Astrocyte of the cerebellum (primary cell): ENCODE measurements at regions not wholly inside any gene's neighbourhood (a gene's known extent, or its start where the extent isn't known, plus 50 kb on each side); places are given as distances from the start of the nearest gene placed in this dataset.
"Not testable (repeated sequence)": the region's sequence is repeated elsewhere in the genome, so short reads cannot be mapped to it uniquely, and the experiment has no call there.

Source experiments
- DNase-seq: peaks from one replicate; pipeline ENCODE4 v3.0.0-alpha.2; 2011; ENCODE audit warnings: low read depth
- H3K4me3 ChIP-seq: 2 replicates; pipeline ENCODE4 v1.5.1; 2011; ENCODE audit warnings: mild to moderate bottlenecking, low read depth, low read length, moderate library complexity
- in situ Hi-C: cut with HindIII; loops from 2 replicates; pipeline ENCODE4 v1.10.0; 2017; ENCODE audit warnings: low sequenced_read_pairs
- TF ChIP-seq, protein P1 (sequence below): IDR thresholded peaks from 2 replicates; pipeline ENCODE4 v1.5.1; 2012; ENCODE audit warnings: low read length, low read depth, moderate library complexity, mild to moderate bottlenecking; ENCODE audit errors: missing control alignments

DNA sequence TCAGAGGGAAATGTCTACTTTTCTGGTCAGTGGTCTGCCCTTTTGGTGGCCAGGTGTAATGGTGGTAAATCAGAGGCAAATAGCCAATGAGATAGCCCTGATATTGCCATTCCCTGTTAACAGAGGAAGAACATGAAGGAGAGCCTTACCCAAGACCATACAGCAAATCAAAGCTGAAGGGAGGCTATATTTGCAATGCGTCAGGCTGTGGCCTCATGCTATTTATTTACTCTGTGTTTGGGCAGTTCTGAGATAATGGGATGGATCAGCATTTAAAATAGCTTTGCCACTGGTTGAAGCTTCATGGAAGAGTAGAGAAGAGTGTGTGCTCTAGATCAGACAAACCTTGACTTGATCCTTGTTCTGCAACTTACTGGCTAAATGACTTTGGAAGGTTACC lies 73.3 kb upstream of the MAML3 start:
- no peak for DNase-seq
- TF ChIP-seq, protein P1, sequence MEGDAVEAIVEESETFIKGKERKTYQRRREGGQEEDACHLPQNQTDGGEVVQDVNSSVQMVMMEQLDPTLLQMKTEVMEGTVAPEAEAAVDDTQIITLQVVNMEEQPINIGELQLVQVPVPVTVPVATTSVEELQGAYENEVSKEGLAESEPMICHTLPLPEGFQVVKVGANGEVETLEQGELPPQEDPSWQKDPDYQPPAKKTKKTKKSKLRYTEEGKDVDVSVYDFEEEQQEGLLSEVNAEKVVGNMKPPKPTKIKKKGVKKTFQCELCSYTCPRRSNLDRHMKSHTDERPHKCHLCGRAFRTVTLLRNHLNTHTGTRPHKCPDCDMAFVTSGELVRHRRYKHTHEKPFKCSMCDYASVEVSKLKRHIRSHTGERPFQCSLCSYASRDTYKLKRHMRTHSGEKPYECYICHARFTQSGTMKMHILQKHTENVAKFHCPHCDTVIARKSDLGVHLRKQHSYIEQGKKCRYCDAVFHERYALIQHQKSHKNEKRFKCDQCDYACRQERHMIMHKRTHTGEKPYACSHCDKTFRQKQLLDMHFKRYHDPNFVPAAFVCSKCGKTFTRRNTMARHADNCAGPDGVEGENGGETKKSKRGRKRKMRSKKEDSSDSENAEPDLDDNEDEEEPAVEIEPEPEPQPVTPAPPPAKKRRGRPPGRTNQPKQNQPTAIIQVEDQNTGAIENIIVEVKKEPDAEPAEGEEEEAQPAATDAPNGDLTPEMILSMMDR = no peak
- in situ Hi-C loops = no loop called here
- H3K4me3 ChIP-seq = no peak overlapping the region

- no peak overlapping the region for H3K4me3 ChIP-seq
- no peak for DNase-seq
- in situ Hi-C loops = no loop called here
- TF ChIP-seq, protein P1 = no peak
These were observed 69.2 kb upstream of the MAML3 start for GRCh38 chr4:140223056-140223810.

GRCh38 chr4:140222171-140222570 lies 68.2 kb upstream of the MAML3 start:
- no peak for DNase-seq
- no peak overlapping the region for H3K4me3 ChIP-seq
- in situ Hi-C loops = no loop called here
- TF ChIP-seq, protein P1 = no peak

- no peak overlapping the region for H3K4me3 ChIP-seq
- in situ Hi-C loops = no loop called here
These were observed 66.1 kb upstream of the MAML3 start for GRCh38 chr4:140220058-140220457.

GRCh38 chr4:140219567-140219966 lies 65.6 kb upstream of the MAML3 start:
- in situ Hi-C loops = no loop called here
- no peak overlapping the region for H3K4me3 ChIP-seq
- no peak for DNase-seq
- TF ChIP-seq, protein P1 = no peak

More at GRCh38 chr4:140220058-140220457, 66.1 kb upstream of the MAML3 start:
- DNase-seq = no peak
- TF ChIP-seq, protein P1 = no peak

GRCh38 chr4:140219070-140219469 lies 65.1 kb upstream of the MAML3 start:
- in situ Hi-C loops, H3K4me3 ChIP-seq, DNase-seq: not testable (repeated sequence)

- H3K4me3 ChIP-seq = no peak overlapping the region
- TF ChIP-seq, protein P1 = no peak
- no peak for DNase-seq
- in situ Hi-C loops = no loop called here
These were observed 59.8 kb upstream of the MAML3 start for GRCh38 chr4:140213749-140214148.
